GM23338 (cell line): ENCODE measurements at regions not wholly inside any gene's neighbourhood (a gene's known extent, or its start where the extent isn't known, plus 50 kb on each side); places are given as distances from the start of the nearest gene placed in this dataset.

Experiments used
- ATAC-seq: fragments of 200-7000 bp; cut with Tn5 transposase; 3 replicates; pipeline ENCODE4 v1.9.1; 2020
- DNase-seq: peaks from one replicate; pipeline ENCODE4 v3.0.0-alpha.2; 2015; ENCODE audit warnings: low spot score
- H2AFZ ChIP-seq: fragments of 200-600 bp; sonication (generic); 2 replicates; pipeline ENCODE4 v1.8.0; 2016; ENCODE audit warnings: antibody characterized with exemption, mild to moderate bottlenecking, moderate library complexity
- H3F3A ChIP-seq: fragments of 200-600 bp; sonication (generic); replicated peaks from 2 replicates; pipeline ENCODE4 v1.8.0; 2017; ENCODE audit warnings: antibody characterized with exemption, mixed run types, low read depth
- H3K27ac ChIP-seq: fragments of 200-600 bp; sonication (generic); 2 replicates; pipeline ENCODE4 v1.6.1; 2016; ENCODE audit warnings: low read depth
- H3K27me3 ChIP-seq: fragments of 200-600 bp; sonication (generic); 2 replicates; pipeline ENCODE4 v1.8.0; 2016; ENCODE audit warnings: mild to moderate bottlenecking, mixed run types, moderate library complexity; ENCODE audit not compliant: insufficient read depth
- H3K36me3 ChIP-seq: fragments of 200-600 bp; sonication (generic); 2 replicates; pipeline ENCODE4 v1.8.0; 2016; ENCODE audit warnings: mild to moderate bottlenecking; ENCODE audit not compliant: insufficient read depth
- H3K4me1 ChIP-seq: fragments of 200-600 bp; sonication (generic); 2 replicates; pipeline ENCODE4 v1.8.0; 2016; ENCODE audit warnings: mild to moderate bottlenecking, moderate library complexity; ENCODE audit not compliant: insufficient read depth
- H3K4me2 ChIP-seq: fragments of 200-600 bp; sonication (generic); 2 replicates; pipeline ENCODE4 v1.7.1; 2017; ENCODE audit warnings: mixed run types
- H3K4me3 ChIP-seq: fragments of 200-600 bp; sonication (generic); 2 replicates; pipeline ENCODE4 v1.6.1; 2016; ENCODE audit warnings: mixed run types
- H3K79me2 ChIP-seq: fragments of 200-600 bp; sonication (generic); replicated peaks from 2 replicates; pipeline ENCODE4 v1.8.0; 2017; ENCODE audit warnings: mild to moderate bottlenecking; ENCODE audit not compliant: insufficient read depth
- H3K9me2 ChIP-seq: fragments of 200-600 bp; sonication (generic); 2 replicates; pipeline ENCODE4 v1.8.0; 2017; ENCODE audit not compliant: insufficient read depth
- H4K20me1 ChIP-seq: fragments of 200-600 bp; sonication (generic); replicated peaks from 2 replicates; pipeline ENCODE4 v1.8.0; 2017; ENCODE audit warnings: mild to moderate bottlenecking; ENCODE audit not compliant: insufficient read depth
- H3K27ac Mint-ChIP-seq: 2 replicates; pipeline ENCODE4 v1.8.0; 2020; ENCODE audit warnings: inconsistent platforms, mild to moderate bottlenecking, moderate library complexity, mixed read lengths
- H3K27me3 Mint-ChIP-seq: 3 replicates; pipeline ENCODE4 v1.8.0; 2022; ENCODE audit warnings: low read depth, mild to moderate bottlenecking, moderate library complexity, mixed read lengths, inconsistent platforms; ENCODE audit not compliant: insufficient read depth, poor library complexity
- H3K36me3 Mint-ChIP-seq: 3 replicates; pipeline ENCODE4 v1.8.0; 2021; ENCODE audit warnings: low read depth, mild to moderate bottlenecking, inconsistent platforms, moderate library complexity, mixed read lengths
- H3K4me1 Mint-ChIP-seq: 3 replicates; pipeline ENCODE4 v1.8.0; 2020; ENCODE audit warnings: mild to moderate bottlenecking, inconsistent platforms, mixed read lengths
- H3K4me3 Mint-ChIP-seq: 3 replicates; pipeline ENCODE4 v1.8.0; 2021; ENCODE audit warnings: moderate library complexity, mild to moderate bottlenecking, inconsistent platforms, mixed read lengths
- H3K9me3 Mint-ChIP-seq: 3 replicates; pipeline ENCODE4 v1.8.0; 2020; ENCODE audit warnings: moderate library complexity, mild to moderate bottlenecking, inconsistent platforms, mixed read lengths
- CREB1 ChIP-seq: fragments of 250-450 bp; sonication (Bioruptor Pico); IDR thresholded peaks from 2 replicates; pipeline ENCODE4 v1.5.0; 2020; ENCODE audit warnings: low read depth, mild to moderate bottlenecking, moderate library complexity
- JUNB ChIP-seq: IDR thresholded peaks from one replicate; pipeline ENCODE4 v1.6.1; 2016; ENCODE audit warnings: antibody characterized with exemption; ENCODE audit not compliant: unreplicated experiment
- STAT1 ChIP-seq: IDR thresholded peaks from one replicate; pipeline ENCODE4 v1.6.1; 2016; ENCODE audit warnings: antibody characterized with exemption; ENCODE audit not compliant: unreplicated experiment
- ZNF114 ChIP-seq: fragments of 250-450 bp; sonication (Bioruptor Pico); IDR thresholded peaks from 2 replicates; pipeline ENCODE4 v1.5.0; 2020; ENCODE audit warnings: mild to moderate bottlenecking, moderate library complexity
- TF ChIP-seq, protein P1 (sequence below): IDR thresholded peaks from 2 replicates; pipeline ENCODE4 v1.6.1; 2016; ENCODE audit warnings: antibody characterized with exemption
- TF ChIP-seq, protein P2 (sequence below): fragments of 250-450 bp; sonication (Bioruptor Pico); IDR thresholded peaks from 2 replicates; pipeline ENCODE4 v1.5.0; 2020; ENCODE audit warnings: mild to moderate bottlenecking, moderate library complexity

DNA sequence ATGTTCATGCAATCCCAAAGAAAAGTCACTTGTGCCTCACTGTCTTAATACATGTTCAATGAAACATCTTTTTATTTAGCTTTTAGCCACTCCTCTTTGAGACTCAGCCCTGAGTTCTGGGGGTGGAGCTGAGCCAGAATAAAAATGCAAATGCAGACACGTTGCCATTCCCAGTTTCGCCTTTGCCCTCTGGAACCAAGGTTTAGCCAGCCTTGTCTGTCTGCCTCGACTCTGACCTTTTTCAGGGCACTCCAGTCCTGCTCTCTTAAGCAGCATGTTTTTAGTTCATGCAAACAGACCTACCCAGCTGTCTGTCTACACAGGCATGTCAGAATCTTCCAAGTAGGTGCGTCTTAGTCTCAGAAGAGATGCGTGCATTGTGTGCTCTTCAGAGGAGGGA, 82.2 kb upstream of the RANBP3L start:
- H3K9me3 Mint-ChIP-seq, result no peaks in the 10 kb centered on the region
- H3K4me1 Mint-ChIP-seq, result peaks cover 7% of the 10 kb centered on the region; the same call in 2 of the 3 replicates

More for the DNA sequence above, 82.2 kb upstream of the RANBP3L start:
- peaks cover 6% of the 10 kb centered on the region; the same call in 1 of the 2 replicates for H3K9me2 ChIP-seq
- H2AFZ ChIP-seq, result peak overlapping the region; percentile 94; the same call in 1 of the 2 replicates
- H4K20me1 ChIP-seq, result no peaks in the 10 kb centered on the region
- no peaks in the 10 kb centered on the region for H3K79me2 ChIP-seq
- H3K4me1 ChIP-seq, result peaks cover 4% of the 10 kb centered on the region; the same call in 1 of the 2 replicates
- no peak overlapping the region for H3K4me3 ChIP-seq
- DNase-seq, result no peak
- Mint-ChIP-seq H3K27ac (no peak overlapping the region), H3K36me3 (no peaks in the 10 kb centered on the region), H3K4me3 (no peak overlapping the region), H3K27me3 (peaks cover 1% of the 10 kb centered on the region)
- H3F3A ChIP-seq, result no peaks in the 10 kb centered on the region
- TF ChIP-seq JUNB (no peak), ZNF114 (no peak), STAT1 (no peak), CREB1 (CRISPR knock-in tag) (no peak)
- TF ChIP-seq, protein P1, sequence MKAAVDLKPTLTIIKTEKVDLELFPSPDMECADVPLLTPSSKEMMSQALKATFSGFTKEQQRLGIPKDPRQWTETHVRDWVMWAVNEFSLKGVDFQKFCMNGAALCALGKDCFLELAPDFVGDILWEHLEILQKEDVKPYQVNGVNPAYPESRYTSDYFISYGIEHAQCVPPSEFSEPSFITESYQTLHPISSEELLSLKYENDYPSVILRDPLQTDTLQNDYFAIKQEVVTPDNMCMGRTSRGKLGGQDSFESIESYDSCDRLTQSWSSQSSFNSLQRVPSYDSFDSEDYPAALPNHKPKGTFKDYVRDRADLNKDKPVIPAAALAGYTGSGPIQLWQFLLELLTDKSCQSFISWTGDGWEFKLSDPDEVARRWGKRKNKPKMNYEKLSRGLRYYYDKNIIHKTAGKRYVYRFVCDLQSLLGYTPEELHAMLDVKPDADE, result no peak
- TF ChIP-seq, protein P2, sequence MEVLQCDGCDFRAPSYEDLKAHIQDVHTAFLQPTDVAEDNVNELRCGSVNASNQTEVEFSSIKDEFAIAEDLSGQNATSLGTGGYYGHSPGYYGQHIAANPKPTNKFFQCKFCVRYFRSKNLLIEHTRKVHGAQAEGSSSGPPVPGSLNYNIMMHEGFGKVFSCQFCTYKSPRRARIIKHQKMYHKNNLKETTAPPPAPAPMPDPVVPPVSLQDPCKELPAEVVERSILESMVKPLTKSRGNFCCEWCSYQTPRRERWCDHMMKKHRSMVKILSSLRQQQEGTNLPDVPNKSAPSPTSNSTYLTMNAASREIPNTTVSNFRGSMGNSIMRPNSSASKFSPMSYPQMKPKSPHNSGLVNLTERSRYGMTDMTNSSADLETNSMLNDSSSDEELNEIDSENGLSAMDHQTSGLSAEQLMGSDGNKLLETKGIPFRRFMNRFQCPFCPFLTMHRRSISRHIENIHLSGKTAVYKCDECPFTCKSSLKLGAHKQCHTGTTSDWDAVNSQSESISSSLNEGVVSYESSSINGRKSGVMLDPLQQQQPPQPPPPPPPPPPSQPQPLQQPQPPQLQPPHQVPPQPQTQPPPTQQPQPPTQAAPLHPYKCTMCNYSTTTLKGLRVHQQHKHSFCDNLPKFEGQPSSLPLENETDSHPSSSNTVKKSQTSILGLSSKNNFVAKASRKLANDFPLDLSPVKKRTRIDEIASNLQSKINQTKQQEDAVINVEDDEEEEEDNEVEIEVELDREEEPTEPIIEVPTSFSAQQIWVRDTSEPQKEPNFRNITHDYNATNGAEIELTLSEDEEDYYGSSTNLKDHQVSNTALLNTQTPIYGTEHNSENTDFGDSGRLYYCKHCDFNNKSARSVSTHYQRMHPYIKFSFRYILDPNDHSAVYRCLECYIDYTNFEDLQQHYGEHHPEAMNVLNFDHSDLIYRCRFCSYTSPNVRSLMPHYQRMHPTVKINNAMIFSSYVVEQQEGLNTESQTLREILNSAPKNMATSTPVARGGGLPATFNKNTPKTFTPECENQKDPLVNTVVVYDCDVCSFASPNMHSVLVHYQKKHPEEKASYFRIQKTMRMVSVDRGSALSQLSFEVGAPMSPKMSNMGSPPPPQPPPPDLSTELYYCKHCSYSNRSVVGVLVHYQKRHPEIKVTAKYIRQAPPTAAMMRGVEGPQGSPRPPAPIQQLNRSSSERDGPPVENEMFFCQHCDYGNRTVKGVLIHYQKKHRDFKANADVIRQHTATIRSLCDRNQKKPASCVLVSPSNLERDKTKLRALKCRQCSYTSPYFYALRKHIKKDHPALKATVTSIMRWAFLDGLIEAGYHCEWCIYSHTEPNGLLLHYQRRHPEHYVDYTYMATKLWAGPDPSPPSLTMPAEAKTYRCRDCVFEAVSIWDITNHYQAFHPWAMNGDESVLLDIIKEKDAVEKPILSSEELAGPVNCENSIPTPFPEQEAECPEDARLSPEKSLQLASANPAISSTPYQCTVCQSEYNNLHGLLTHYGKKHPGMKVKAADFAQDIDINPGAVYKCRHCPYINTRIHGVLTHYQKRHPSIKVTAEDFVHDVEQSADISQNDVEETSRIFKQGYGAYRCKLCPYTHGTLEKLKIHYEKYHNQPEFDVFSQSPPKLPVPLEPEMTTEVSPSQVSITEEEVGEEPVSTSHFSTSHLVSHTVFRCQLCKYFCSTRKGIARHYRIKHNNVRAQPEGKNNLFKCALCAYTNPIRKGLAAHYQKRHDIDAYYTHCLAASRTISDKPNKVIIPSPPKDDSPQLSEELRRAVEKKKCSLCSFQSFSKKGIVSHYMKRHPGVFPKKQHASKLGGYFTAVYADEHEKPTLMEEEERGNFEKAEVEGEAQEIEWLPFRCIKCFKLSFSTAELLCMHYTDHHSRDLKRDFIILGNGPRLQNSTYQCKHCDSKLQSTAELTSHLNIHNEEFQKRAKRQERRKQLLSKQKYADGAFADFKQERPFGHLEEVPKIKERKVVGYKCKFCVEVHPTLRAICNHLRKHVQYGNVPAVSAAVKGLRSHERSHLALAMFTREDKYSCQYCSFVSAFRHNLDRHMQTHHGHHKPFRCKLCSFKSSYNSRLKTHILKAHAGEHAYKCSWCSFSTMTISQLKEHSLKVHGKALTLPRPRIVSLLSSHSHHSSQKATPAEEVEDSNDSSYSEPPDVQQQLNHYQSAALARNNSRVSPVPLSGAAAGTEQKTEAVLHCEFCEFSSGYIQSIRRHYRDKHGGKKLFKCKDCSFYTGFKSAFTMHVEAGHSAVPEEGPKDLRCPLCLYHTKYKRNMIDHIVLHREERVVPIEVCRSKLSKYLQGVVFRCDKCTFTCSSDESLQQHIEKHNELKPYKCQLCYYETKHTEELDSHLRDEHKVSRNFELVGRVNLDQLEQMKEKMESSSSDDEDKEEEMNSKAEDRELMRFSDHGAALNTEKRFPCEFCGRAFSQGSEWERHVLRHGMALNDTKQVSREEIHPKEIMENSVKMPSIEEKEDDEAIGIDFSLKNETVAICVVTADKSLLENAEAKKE (CRISPR knock-in tag), result no peak
- H3K36me3 ChIP-seq, result no peaks in the 10 kb centered on the region
- no peak for ATAC-seq
- H3K27ac ChIP-seq, result no peak overlapping the region
- no peaks in the 10 kb centered on the region for H3K27me3 ChIP-seq
- no peak overlapping the region for H3K4me2 ChIP-seq
